Non-pigmented ciliary epithelial cell (primary cell): ENCODE measurements at regions not wholly inside any gene's neighbourhood (a gene's known extent, or its start where the extent isn't known, plus 50 kb on each side); places are given as distances from the start of the nearest gene placed in this dataset.

ENCODE experiments used
- DNase-seq: peaks from one replicate; pipeline ENCODE4 v3.0.0-alpha.2; 2010; ENCODE audit warnings: low read depth

GRCh38 chr6:11358904-11359830 is 126.7 kb upstream of the NEDD9 start:
- DNase-seq: no peak

- no peak for DNase-seq
Measured at GRCh38 chr6:11357285-11357684, 124.8 kb upstream of the NEDD9 start.

DNA sequence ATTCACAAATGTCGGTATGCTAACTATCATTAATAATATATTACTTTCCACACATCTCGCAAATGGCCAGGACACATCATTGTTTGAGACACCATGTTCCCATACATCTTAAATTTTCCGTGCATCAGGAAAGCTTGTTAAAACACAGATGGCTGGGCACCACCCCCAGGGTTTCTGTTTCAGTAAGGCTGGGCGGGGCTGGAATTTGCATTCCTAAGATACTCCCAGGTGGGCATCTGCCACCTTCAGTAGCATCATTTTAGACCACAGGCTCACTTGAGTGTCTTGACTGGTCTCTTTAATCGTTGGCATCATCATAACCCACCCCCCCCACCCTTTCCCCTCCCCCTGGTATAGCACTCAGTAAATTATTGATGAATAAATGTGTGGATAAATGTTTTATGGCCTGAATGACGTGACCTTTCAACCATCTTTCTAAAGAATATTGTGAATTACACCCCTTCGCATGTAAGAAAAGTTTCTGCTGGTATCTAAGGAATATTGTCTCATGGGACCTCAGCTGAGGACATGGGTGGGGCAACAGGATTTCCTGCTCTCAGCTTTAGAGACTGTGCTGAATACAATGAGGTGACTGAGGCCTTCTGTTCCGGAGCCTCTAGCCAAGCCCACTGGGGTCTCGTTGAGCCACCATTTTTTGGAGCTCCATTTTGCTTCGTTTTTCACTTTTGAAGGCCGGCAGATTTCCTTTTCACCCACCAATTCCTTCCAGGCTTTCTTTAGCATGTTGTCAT is 124.1 kb upstream of the NEDD9 start:
- DNase-seq: no peak

DNA sequence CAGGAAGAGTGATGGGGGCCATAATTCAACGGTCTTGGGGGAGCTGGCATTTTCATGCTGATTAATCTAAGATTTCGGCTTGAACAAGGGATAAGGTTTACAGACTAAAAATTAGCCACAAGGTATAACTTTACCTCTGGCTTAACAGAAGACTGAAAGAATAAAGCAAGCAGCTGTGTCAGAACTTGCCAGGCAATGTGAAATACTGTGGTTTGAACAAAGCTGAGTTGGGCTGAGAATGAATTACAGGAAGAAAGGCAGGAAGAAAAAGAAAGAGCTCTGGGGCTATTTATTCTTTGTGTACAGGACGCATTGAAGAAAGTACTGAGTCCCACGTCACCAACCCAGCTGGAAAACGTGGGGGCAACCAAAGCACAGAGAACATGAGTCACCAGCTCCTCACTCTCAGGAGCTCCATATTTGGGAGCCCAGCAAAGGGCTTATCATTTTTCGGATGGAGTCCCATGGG is 121.5 kb upstream of the NEDD9 start:
- DNase-seq: peak; percentile 59

- no peak for DNase-seq
Measured at GRCh38 chr6:11350294-11350693, 117.8 kb upstream of the NEDD9 start.

- no peak for DNase-seq
Measured at GRCh38 chr6:11349880-11350279, 117.4 kb upstream of the NEDD9 start.

DNA sequence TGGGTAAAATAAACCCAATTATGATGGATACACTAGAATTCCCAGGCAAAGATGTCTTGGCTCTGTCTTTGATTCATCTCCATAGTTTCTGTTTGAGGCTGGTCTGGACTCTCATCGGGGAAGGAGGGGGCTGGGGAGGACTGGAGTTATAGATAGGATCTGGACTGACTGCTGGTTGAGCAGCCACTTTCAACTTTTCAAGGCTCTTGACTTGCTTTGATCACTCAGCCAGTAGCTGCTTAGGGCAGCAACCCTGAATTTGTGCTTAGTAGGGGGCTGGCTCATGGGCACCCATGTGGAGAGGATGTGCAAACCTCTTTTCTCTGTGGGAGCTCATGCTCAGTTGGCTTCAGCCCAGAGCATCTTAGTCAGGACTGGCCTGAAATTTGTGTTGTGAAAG is 114.0 kb upstream of the NEDD9 start:
- no peak for DNase-seq

DNA sequence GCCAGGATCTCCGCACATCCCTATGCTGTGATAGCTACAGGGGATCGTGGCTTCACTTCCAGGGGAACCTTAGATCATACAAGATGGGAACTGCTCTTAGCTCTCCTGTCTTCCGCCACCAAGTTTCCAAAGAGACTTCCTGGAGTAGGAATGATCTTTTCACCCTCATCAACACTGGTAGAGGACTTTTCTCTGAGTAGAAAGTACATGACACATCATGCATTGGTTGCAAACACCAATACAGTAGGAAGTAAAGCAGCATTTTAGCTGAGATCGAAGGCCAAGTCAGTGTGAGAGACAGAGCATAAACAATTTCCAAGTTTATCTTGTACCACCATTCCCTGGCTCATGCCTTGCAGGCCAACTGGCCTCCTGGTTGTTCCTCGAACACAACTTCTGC is 113.1 kb upstream of the NEDD9 start:
- DNase-seq: no peak

DNA sequence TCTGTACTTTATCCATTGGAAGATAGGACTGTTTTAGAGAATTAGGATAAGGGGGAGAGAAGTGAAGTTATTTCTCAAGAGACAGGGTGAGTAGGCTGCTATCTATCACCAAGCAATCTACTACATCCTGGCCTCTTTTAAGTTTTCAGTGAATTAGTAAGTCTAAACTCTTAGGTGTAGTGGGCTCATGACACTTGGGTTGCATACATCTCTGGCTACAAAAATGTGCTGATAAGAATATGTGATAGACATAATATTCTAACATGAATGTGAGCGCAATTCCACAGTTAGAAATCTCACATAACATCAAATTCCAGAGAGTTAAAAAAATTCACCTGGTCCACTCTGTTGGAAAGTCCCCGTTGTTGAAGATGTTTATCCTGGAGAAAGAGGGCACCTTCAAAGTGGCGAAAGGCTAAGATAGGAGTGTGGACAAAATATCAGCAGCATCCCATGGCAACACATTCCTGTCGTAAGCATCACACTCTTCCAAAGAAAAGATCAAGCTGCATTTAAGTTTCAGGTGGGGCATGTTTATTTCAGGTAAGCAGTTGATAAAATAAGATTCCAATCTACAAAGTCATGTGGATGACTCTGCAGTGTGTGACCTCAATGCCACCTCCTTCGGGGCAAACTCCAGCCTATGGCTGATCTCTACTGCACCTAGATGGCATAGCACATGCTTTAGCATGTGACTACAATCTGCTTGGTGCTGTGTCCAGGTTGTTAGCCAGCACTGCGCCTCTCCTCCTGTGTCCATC is 111.7 kb upstream of the NEDD9 start:
- no peak for DNase-seq

GRCh38 chr6:11341867-11342266 is 109.4 kb upstream of the NEDD9 start:
- no peak for DNase-seq

DNA sequence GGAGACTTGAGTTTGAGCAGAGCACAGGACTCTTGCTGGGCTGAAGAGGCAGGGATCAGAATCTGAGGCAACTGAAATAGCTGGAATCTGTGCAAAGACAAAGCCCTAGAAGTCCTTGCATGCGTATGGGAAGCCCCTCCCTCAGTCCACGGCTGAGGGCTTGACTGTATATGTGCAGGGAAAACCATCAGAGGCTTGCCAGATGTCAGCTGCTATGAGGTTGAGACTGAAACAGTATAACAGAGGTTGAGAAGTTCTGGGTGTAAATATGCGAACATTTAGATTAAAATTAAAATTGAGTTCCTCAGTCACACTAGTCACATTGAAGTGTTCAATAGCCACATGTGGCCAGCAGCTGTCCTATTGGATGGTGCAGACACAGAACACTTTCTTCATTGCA is 108.8 kb upstream of the NEDD9 start:
- DNase-seq: no peak

GRCh38 chr6:11339380-11339779 is 106.9 kb upstream of the NEDD9 start:
- no peak for DNase-seq

- no peak for DNase-seq
Measured at GRCh38 chr6:11337306-11337705, 104.8 kb upstream of the NEDD9 start.

GRCh38 chr6:11335826-11336225 is 103.4 kb upstream of the NEDD9 start:
- DNase-seq: no peak

- DNase-seq: no peak
Measured at GRCh38 chr6:11333132-11333849, 100.8 kb upstream of the NEDD9 start.

DNA sequence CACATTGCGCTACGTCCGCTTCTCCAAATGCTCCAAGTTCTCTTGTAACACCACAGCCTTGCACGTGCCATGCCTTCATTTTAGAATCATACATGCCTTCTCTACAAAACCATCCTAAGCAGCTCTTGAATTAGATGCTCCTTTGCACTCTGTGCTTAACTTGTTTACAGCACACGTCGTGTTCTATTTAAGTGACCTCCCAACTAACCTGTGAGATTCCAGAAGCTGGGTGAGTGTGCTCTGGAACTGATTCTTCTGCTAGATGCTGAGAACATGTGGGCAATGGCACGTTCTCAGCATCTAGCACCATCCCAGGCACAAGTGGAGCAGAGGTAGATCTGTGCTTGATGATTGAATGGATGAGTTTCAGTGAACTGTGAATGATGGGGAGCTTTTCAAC is 100.0 kb upstream of the NEDD9 start:
- no peak for DNase-seq

DNA sequence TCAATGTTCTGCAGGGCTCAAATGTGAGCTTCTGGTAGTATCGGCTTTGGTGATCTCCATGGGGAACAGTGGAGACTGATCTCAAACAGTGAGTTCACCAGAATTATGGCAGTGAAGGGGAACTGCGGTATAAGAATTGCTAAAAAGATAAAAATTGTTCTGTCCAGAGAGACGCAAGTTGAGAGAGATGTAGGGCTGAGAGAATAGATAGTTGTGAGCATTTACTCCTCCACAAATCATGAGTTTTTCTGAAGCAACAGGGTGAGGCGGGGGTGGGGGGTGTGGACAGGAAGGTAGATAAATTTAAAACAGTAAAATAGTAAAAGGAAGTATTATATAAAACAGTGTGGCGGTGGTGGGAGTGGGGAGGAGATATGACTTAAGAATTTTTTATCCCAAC is 98.6 kb upstream of the NEDD9 start:
- DNase-seq: no peak

- DNase-seq: no peak
Measured at GRCh38 chr6:11330413-11330760, 97.9 kb upstream of the NEDD9 start.

- DNase-seq: no peak
Measured at GRCh38 chr6:11329726-11330412, 97.4 kb upstream of the NEDD9 start.

- no peak for DNase-seq
Measured at GRCh38 chr6:11328613-11329247, 96.3 kb upstream of the NEDD9 start.

DNA sequence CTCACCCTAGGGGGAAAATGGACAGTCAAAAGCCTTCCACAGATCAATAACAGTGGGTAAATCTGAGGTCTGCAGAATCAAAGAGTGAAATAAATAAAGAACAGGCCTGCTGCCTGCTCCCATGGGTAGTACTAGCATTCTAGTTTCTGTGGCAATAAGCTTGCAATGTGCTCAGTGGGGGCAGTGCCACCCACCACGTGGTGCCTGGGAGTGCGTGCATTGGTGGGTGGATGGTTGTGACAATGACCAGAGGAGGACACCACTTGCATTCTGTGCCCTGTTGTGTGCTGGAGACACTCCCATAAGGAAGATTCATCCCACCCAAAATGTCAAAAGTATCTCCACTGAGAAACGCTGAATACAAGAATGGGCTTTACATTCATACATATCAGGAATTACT is 95.5 kb upstream of the NEDD9 start:
- no peak for DNase-seq
